ENCODE measurements at regions not wholly inside any gene's neighbourhood (a gene's known extent, or its start where the extent isn't known, plus 50 kb on each side); places are given as distances from the start of the nearest gene placed in this dataset.

DNA sequence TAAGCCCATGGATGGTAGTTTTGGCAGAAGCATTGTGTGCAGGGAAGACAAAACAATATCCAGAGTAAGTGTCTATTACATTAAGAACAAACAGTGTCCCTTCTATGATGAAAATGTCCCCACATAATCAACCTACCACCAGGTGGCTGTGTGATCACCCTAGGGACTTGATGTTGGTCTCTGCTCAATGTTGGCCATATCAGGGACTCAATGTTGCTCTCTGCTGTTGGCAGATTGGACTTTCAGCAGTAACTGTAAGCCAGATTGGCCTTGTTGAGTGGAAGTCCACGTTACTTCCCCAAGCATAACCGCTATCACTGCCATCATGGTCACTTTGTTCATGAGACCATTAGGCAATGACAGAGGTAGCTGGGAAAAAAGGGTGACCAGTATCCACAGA lies 52.8 kb upstream of the PRSS3 start:
- intact Hi-C loops (cut with DNase I; ENCODE audit: low total_unique reads) = no loop called here
- 73 to 91% (median 87%) methylated on average over 2 of the region's 2 CpGs for WGBS, 5 donors
- H3K27me3 ChIP-seq (replicated peaks in 1 of 7) = peaks cover 0 to 9% (median 0%) of the 10 kb centered on the region in 7 donors

More for the DNA sequence above, 52.8 kb upstream of the PRSS3 start:
- H3K36me3 ChIP-seq = no peaks in the 10 kb centered on the region
- no peak for DNase-seq
- H3K9me3 ChIP-seq = peaks cover 0 to 39% (median 18%) of the 10 kb centered on the region in 8 donors
- no peak overlapping the region for H3K27ac ChIP-seq
- no peaks in the 10 kb centered on the region for H3K4me1 ChIP-seq
- TF ChIP-seq POLR2AphosphoS5 (IDR thresholded peaks at IDR 0.05) (no peak), POLR2A (IDR thresholded peaks at IDR 0.05) (no peak)
- TF ChIP-seq, protein P1, sequence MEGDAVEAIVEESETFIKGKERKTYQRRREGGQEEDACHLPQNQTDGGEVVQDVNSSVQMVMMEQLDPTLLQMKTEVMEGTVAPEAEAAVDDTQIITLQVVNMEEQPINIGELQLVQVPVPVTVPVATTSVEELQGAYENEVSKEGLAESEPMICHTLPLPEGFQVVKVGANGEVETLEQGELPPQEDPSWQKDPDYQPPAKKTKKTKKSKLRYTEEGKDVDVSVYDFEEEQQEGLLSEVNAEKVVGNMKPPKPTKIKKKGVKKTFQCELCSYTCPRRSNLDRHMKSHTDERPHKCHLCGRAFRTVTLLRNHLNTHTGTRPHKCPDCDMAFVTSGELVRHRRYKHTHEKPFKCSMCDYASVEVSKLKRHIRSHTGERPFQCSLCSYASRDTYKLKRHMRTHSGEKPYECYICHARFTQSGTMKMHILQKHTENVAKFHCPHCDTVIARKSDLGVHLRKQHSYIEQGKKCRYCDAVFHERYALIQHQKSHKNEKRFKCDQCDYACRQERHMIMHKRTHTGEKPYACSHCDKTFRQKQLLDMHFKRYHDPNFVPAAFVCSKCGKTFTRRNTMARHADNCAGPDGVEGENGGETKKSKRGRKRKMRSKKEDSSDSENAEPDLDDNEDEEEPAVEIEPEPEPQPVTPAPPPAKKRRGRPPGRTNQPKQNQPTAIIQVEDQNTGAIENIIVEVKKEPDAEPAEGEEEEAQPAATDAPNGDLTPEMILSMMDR (IDR thresholded peaks at IDR 0.05 in 8 of 11, conservative IDR thresholded peaks at IDR 0.05 in 3 of 11) = no peak
- no peak overlapping the region for H3K4me3 ChIP-seq

Small RNAs in the stretch of these regions (small RNA-seq; reads per million reads assigned to genes)
- gene TRBV22OR9-2 (0 reads per million in 4 donors), gene TRBV26OR9-2 (0 reads per million in 4 donors)
